VCaP (cell line): ENCODE measurements at regions not wholly inside any gene's neighbourhood (a gene's known extent, or its start where the extent isn't known, plus 50 kb on each side); places are given as distances from the start of the nearest gene placed in this dataset.

Experiments
- H3K27ac ChIP-seq: fragments of 450-650 bp; 2 replicates; pipeline ENCODE4 v1.5.1; 2017
- CTCF ChIP-seq: fragments of 450-650 bp; conservative IDR thresholded peaks from 2 replicates; pipeline ENCODE4 v1.5.1; 2017; ENCODE audit warnings: mild to moderate bottlenecking, moderate library complexity

- no peak overlapping the region for H3K27ac ChIP-seq
- no peak for TF ChIP-seq CTCF
Observed at GRCh38 chr1:110777228-110777627, 95.7 kb upstream of the CD53 start.

GRCh38 chr1:110774398-110774797 lies 98.5 kb upstream of the CD53 start:
- TF ChIP-seq CTCF: no peak
- no peak overlapping the region for H3K27ac ChIP-seq

- no peak overlapping the region for H3K27ac ChIP-seq
- no peak for TF ChIP-seq CTCF
Observed at GRCh38 chr1:110773813-110774212, 99.1 kb upstream of the KCNA3 start.

GRCh38 chr1:110771245-110772022 lies 96.7 kb upstream of the KCNA3 start:
- H3K27ac ChIP-seq: no peak overlapping the region
- TF ChIP-seq CTCF: no peak

GRCh38 chr1:110770832-110771231 lies 96.1 kb upstream of the KCNA3 start:
- TF ChIP-seq CTCF: no peak
- no peak overlapping the region for H3K27ac ChIP-seq

GRCh38 chr1:110768605-110769004 lies 93.9 kb upstream of the KCNA3 start:
- no peak for TF ChIP-seq CTCF
- H3K27ac ChIP-seq: no peak overlapping the region

- peak; percentile 64 for TF ChIP-seq CTCF
- H3K27ac ChIP-seq: no peak overlapping the region
Observed at GRCh38 chr1:110766336-110766647, 91.6 kb upstream of the KCNA3 start.
